ENCODE measurements at regions not wholly inside any gene's neighbourhood (a gene's known extent, or its start where the extent isn't known, plus 50 kb on each side); places are given as distances from the start of the nearest gene placed in this dataset.

DNA sequence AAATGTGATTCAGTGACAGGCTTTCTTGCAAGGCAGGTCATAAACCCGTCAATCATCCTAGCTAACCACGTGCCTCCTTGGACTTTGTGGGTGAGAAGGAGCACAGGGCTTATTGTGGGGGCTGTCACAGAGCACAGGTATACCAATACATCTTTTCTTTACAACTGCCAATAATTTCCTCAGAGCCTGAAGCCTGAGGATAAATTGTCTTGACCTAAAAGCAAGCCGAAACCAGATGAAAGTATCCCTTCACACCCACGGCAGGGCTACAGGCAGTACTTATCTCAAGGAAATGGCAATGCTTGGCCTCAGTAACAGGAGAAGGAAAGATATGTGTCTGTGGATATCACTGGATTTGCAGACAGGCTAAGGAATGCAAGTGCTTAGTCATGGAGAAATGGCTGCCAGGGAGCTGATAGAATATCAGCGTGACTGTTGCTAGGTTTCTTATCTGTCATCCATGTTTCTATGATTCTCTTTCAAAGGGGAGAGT lies 90.3 kb upstream of the ZNF366 start:
- H3K36me3 ChIP-seq (ENCODE audit: control insufficient read depth in 1 of 2, insufficient read depth in 2 of 2, low read depth in 1 of 2, low read length in 2 of 2): no peaks in the 10 kb centered on the region
- no peaks in the 10 kb centered on the region for H3K79me1 ChIP-seq (replicated peaks; ENCODE audit: low read length, poor library complexity, severe bottlenecking)
- H3K27me3 ChIP-seq (ENCODE audit: control insufficient read depth in 1 of 2, insufficient read depth in 1 of 2, low read length in 2 of 2): no peaks in the 10 kb centered on the region
- H2BK15ac ChIP-seq (ENCODE audit: low read depth, poor library complexity, severe bottlenecking): no peak overlapping the region
- H4K8ac ChIP-seq (ENCODE audit: low read length): peak overlapping the region; percentile 93
- H2AK5ac ChIP-seq (ENCODE audit: low read length, severe bottlenecking): no peak overlapping the region
- H3K23ac ChIP-seq (ENCODE audit: low read length in 2 of 2): no peak overlapping the region
- peak overlapping the region; percentile 65 to 79 for H3K4ac ChIP-seq (ENCODE audit: low read depth in 1 of 2, low read length in 2 of 2)
- H3K4me1 ChIP-seq (ENCODE audit: control insufficient read depth, insufficient read depth, low read depth, low read length): peaks cover 9% of the 10 kb centered on the region
- peak overlapping the region; percentile 76 for H4K91ac ChIP-seq (ENCODE audit: low read length)
- 30% methylated on average over 5 of the region's 5 CpGs for WGBS
- H2AFZ ChIP-seq (ENCODE audit: low read depth, low read length): no peak overlapping the region
- H3K18ac ChIP-seq (ENCODE audit: low read depth in 1 of 2, low read length in 2 of 2): peak overlapping the region; percentile 91 to 93
- peak overlapping the region in 1 of 2 experiments; percentile 40 for H2BK12ac ChIP-seq (ENCODE audit: low read length in 2 of 2)
- H2BK120ac ChIP-seq (ENCODE audit: low read depth, low read length): peak overlapping the region; percentile 77
- H3K9me3 ChIP-seq (ENCODE audit: control insufficient read depth, low read length): peaks cover 4% of the 10 kb centered on the region
- H3K27ac ChIP-seq (ENCODE audit: low read length, poor library complexity, severe bottlenecking): peak overlapping the region; percentile 89
- no peak overlapping the region for H3K4me2 ChIP-seq (ENCODE audit: low read length, poor library complexity, severe bottlenecking)
- peak overlapping the region in 1 of 2 experiments; percentile 38 for H3K4me3 ChIP-seq (ENCODE audit: insufficient read depth in 1 of 2, low read depth in 1 of 2, low read length in 2 of 2)
- H3K14ac ChIP-seq (ENCODE audit: low read length in 2 of 2): no peak overlapping the region
- peak overlapping the region; percentile 78 for H3K9ac ChIP-seq (ENCODE audit: low read length)
- peak; percentile 87 for DNase-seq
- no peak overlapping the region for H2BK5ac ChIP-seq (ENCODE audit: low read depth, low read length, poor library complexity, severe bottlenecking)

DNA sequence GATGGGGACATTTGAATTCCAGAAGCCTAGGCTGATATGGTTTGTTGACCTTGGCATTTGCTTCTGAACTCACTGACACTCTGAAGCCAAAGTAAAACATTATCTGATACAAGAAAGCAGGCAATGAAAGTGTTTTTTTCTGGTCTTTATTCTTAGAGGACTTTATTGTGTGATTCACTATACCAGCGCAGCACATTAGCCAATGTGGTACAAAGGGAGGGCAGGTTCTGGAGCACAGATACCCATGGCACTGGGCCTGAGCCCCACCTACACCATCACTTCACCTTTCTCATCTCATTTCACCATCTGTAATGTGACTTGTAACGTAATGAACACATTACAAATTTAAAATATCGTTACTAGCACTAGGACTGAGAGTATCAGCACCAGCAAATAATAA lies 89.7 kb upstream of the ZNF366 start:
- Histone ChIP-seq H2AFZ (ENCODE audit: low read depth, low read length) (no peak overlapping the region), H3K27ac (ENCODE audit: low read length, poor library complexity, severe bottlenecking) (no peak overlapping the region), H3K4ac (ENCODE audit: low read depth in 1 of 2, low read length in 2 of 2) (peak overlapping the region in 1 of 2 experiments; percentile 74), H4K8ac (ENCODE audit: low read length) (peak overlapping the region; percentile 88), H3K4me3 (ENCODE audit: insufficient read depth in 1 of 2, low read depth in 1 of 2, low read length in 2 of 2) (no peak overlapping the region), H3K23ac (ENCODE audit: low read length in 2 of 2) (no peak overlapping the region), H2BK12ac (ENCODE audit: low read length in 2 of 2) (peak overlapping the region; percentile 87 to 95), H2BK120ac (ENCODE audit: low read depth, low read length) (no peak overlapping the region), H3K4me2 (ENCODE audit: low read length, poor library complexity, severe bottlenecking) (no peak overlapping the region), H3K9ac (ENCODE audit: low read length) (peak overlapping the region; percentile 78), H3K9me3 (ENCODE audit: control insufficient read depth, low read length) (peaks cover 4% of the 10 kb centered on the region), H3K79me1 (replicated peaks; ENCODE audit: low read length, poor library complexity, severe bottlenecking) (no peaks in the 10 kb centered on the region), H3K14ac (ENCODE audit: low read length in 2 of 2) (no peak overlapping the region), H4K91ac (ENCODE audit: low read length) (no peak overlapping the region), H3K4me1 (ENCODE audit: control insufficient read depth, insufficient read depth, low read depth, low read length) (peaks cover 9% of the 10 kb centered on the region), H3K18ac (ENCODE audit: low read depth in 1 of 2, low read length in 2 of 2) (no peak overlapping the region), H3K36me3 (ENCODE audit: control insufficient read depth in 1 of 2, insufficient read depth in 2 of 2, low read depth in 1 of 2, low read length in 2 of 2) (no peaks in the 10 kb centered on the region), H2AK5ac (ENCODE audit: low read length, severe bottlenecking) (no peak overlapping the region), H2BK15ac (ENCODE audit: low read depth, poor library complexity, severe bottlenecking) (no peak overlapping the region), H3K27me3 (ENCODE audit: control insufficient read depth in 1 of 2, insufficient read depth in 1 of 2, low read length in 2 of 2) (no peaks in the 10 kb centered on the region), H2BK5ac (ENCODE audit: low read depth, low read length, poor library complexity, severe bottlenecking) (no peak overlapping the region)
- 100% methylated on average over 1 of the region's 3 CpGs for WGBS
- DNase-seq: no peak

DNA sequence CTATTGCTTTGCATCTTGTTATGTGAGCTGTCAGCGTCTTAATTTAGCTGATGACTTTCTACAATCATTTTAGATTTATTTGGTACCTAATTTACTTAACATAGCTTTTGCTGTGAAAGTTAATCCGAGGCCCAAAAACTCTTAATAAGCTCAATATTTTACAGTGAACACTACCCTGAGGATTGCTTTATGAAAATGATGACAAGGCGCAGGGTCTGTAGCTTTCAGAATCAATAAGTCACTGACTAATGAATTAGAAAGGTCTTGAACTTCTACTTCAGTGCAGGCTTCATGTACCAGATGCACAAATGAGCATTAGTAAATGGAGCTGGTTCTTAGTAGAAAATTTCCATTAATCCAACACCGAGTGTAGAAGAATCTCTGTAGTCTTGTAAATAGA lies 81.4 kb upstream of the ZNF366 start:
- H2AK5ac ChIP-seq (ENCODE audit: low read length, severe bottlenecking): no peak overlapping the region
- H3K4me3 ChIP-seq (ENCODE audit: insufficient read depth in 1 of 2, low read depth in 1 of 2, low read length in 2 of 2): no peak overlapping the region
- H3K36me3 ChIP-seq (ENCODE audit: control insufficient read depth in 1 of 2, insufficient read depth in 2 of 2, low read depth in 1 of 2, low read length in 2 of 2): no peaks in the 10 kb centered on the region
- H2AFZ ChIP-seq (ENCODE audit: low read depth, low read length): no peak overlapping the region
- no peak overlapping the region for H4K8ac ChIP-seq (ENCODE audit: low read length)
- no peak overlapping the region for H3K27ac ChIP-seq (ENCODE audit: low read length, poor library complexity, severe bottlenecking)
- no peak overlapping the region for H4K91ac ChIP-seq (ENCODE audit: low read length)
- no peak overlapping the region for H3K4me2 ChIP-seq (ENCODE audit: low read length, poor library complexity, severe bottlenecking)
- H3K9ac ChIP-seq (ENCODE audit: low read length): no peak overlapping the region
- no peak overlapping the region for H2BK5ac ChIP-seq (ENCODE audit: low read depth, low read length, poor library complexity, severe bottlenecking)
- no peaks in the 10 kb centered on the region for H3K9me3 ChIP-seq (ENCODE audit: control insufficient read depth, low read length)
- H3K14ac ChIP-seq (ENCODE audit: low read length in 2 of 2): no peak overlapping the region
- H3K18ac ChIP-seq (ENCODE audit: low read depth in 1 of 2, low read length in 2 of 2): no peak overlapping the region
- H3K79me1 ChIP-seq (replicated peaks; ENCODE audit: low read length, poor library complexity, severe bottlenecking): no peaks in the 10 kb centered on the region
- H3K23ac ChIP-seq (ENCODE audit: low read length in 2 of 2): no peak overlapping the region
- H2BK12ac ChIP-seq (ENCODE audit: low read length in 2 of 2): no peak overlapping the region
- no peak overlapping the region for H2BK15ac ChIP-seq (ENCODE audit: low read depth, poor library complexity, severe bottlenecking)
- no peak overlapping the region for H3K4ac ChIP-seq (ENCODE audit: low read depth in 1 of 2, low read length in 2 of 2)
- no peak overlapping the region for H2BK120ac ChIP-seq (ENCODE audit: low read depth, low read length)
- WGBS: 100% methylated on average over 1 of the region's 4 CpGs
- no peaks in the 10 kb centered on the region for H3K4me1 ChIP-seq (ENCODE audit: control insufficient read depth, insufficient read depth, low read depth, low read length)
- no peaks in the 10 kb centered on the region for H3K27me3 ChIP-seq (ENCODE audit: control insufficient read depth in 1 of 2, insufficient read depth in 1 of 2, low read length in 2 of 2)
- DNase-seq: no peak

DNA sequence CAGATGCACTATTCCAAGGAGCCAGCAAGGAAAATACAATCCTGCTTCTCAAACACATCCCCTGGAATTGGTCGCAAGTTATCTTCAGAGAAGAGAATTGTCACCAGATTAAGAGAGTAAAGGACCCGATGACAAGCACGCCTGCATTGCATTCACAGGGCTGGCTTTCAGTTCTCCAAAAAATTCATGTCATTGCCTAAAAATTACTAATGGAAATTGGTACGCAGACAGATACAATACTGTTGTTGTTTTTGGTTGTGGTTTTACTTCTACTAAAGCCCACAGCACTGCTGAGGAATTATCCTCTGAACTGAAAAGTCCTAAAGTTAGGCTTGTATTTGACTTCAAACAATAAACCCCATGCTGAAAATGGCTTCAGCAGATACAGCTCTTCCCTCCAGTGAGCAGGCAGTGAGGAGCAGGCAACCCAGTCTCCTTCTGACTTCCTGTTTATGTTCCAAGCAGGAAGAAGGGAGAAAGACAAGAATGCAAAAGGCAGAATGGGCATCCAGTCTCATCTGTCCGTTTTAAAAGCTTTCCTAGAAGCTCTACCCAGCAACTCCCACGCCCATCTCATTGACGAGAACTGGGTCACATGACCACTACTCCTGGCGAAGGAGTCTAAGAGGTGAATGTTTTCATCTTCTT lies 80.6 kb upstream of the ZNF366 start:
- 78% methylated on average over 7 of the region's 8 CpGs for WGBS
- H3K4me2 ChIP-seq (ENCODE audit: low read length, poor library complexity, severe bottlenecking): no peak overlapping the region
- H3K27me3 ChIP-seq (ENCODE audit: control insufficient read depth in 1 of 2, insufficient read depth in 1 of 2, low read length in 2 of 2): no peaks in the 10 kb centered on the region
- H3K4ac ChIP-seq (ENCODE audit: low read depth in 1 of 2, low read length in 2 of 2): peak overlapping the region in 1 of 2 experiments; percentile 54
- no peak for DNase-seq
- peak overlapping the region; percentile 41 for H4K91ac ChIP-seq (ENCODE audit: low read length)
- no peaks in the 10 kb centered on the region for H3K79me1 ChIP-seq (replicated peaks; ENCODE audit: low read length, poor library complexity, severe bottlenecking)
- H4K8ac ChIP-seq (ENCODE audit: low read length): peak overlapping the region; percentile 96
- H3K14ac ChIP-seq (ENCODE audit: low read length in 2 of 2): no peak overlapping the region
- peak overlapping the region; percentile 63 for H2BK15ac ChIP-seq (ENCODE audit: low read depth, poor library complexity, severe bottlenecking)
- H3K4me3 ChIP-seq (ENCODE audit: insufficient read depth in 1 of 2, low read depth in 1 of 2, low read length in 2 of 2): no peak overlapping the region
- no peaks in the 10 kb centered on the region for H3K36me3 ChIP-seq (ENCODE audit: control insufficient read depth in 1 of 2, insufficient read depth in 2 of 2, low read depth in 1 of 2, low read length in 2 of 2)
- no peaks in the 10 kb centered on the region for H3K4me1 ChIP-seq (ENCODE audit: control insufficient read depth, insufficient read depth, low read depth, low read length)
- no peak overlapping the region for H3K9ac ChIP-seq (ENCODE audit: low read length)
- peak overlapping the region; percentile 57 for H2BK120ac ChIP-seq (ENCODE audit: low read depth, low read length)
- H3K18ac ChIP-seq (ENCODE audit: low read depth in 1 of 2, low read length in 2 of 2): peak overlapping the region; percentile 37 to 91
- no peak overlapping the region for H3K23ac ChIP-seq (ENCODE audit: low read length in 2 of 2)
- H2AK5ac ChIP-seq (ENCODE audit: low read length, severe bottlenecking): no peak overlapping the region
- peak overlapping the region; percentile 48 for H2AFZ ChIP-seq (ENCODE audit: low read depth, low read length)
- no peak overlapping the region for H2BK12ac ChIP-seq (ENCODE audit: low read length in 2 of 2)
- no peaks in the 10 kb centered on the region for H3K9me3 ChIP-seq (ENCODE audit: control insufficient read depth, low read length)
- no peak overlapping the region for H3K27ac ChIP-seq (ENCODE audit: low read length, poor library complexity, severe bottlenecking)
- no peak overlapping the region for H2BK5ac ChIP-seq (ENCODE audit: low read depth, low read length, poor library complexity, severe bottlenecking)

Measured in mesenchymal stem cell (in vitro differentiated cells and primary cell).